PFSK-1 (cell line): ENCODE measurements at regions not wholly inside any gene's neighbourhood (a gene's known extent, or its start where the extent isn't known, plus 50 kb on each side); places are given as distances from the start of the nearest gene placed in this dataset.

Experiments
- FOXP2 ChIP-seq: optimal IDR thresholded peaks from 2 replicates; pipeline ENCODE3; 2011; ENCODE audit warnings: borderline replicate concordance, control low read depth, inconsistent platforms; ENCODE audit not compliant: insufficient read depth; ENCODE audit errors: extremely low read length, extremely low read depth
- POLR2AphosphoS5 ChIP-seq: IDR thresholded peaks from 2 replicates; pipeline ENCODE4 v1.6.1; 2012; ENCODE audit warnings: low read depth, mild to moderate bottlenecking, control low read depth, low read length, moderate library complexity
- SIN3A ChIP-seq: IDR thresholded peaks from 2 replicates; pipeline ENCODE4 v1.6.1; 2012; ENCODE audit warnings: mild to moderate bottlenecking, low read length, moderate library complexity, borderline replicate concordance; ENCODE audit not compliant: insufficient read depth
- TAF1 ChIP-seq: IDR thresholded peaks from 2 replicates; pipeline ENCODE4 v1.6.1; 2012; ENCODE audit warnings: low read length, control low read depth, borderline replicate concordance; ENCODE audit not compliant: insufficient read depth
- TF ChIP-seq, protein P1 (sequence below), 2 experiments: IDR thresholded peaks; 2 replicates each; pipeline versions ENCODE4 v1.6.1 to v1.8.0; 2011 to 2012; ENCODE audit warnings: low read depth in 2 of 2, low read length in 2 of 2, control low read depth in 1 of 2, inconsistent platforms in 1 of 2, mild to moderate bottlenecking in 1 of 2, moderate library complexity in 1 of 2; ENCODE audit not compliant: insufficient read depth in 1 of 2

DNA sequence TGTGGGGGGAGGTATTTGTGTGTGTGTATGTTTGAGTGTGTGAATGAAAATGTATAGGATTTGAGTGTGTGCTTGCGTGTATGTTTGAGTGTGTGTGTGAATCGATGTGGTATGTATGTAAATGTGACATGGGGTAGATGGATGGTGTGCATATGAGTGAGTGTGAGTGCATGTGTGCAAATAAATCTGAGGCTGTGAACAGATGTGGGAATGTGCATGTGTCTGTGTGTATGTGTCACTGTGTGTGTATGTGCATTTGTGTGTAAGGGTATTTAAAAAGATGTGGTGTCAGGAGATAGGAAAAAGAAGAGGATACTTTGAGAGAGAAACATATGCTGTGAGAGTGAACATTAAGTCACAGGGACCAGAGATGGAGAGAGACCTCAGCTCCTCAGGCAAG, 539.6 kb downstream of the MED13L start:
- TF ChIP-seq, protein P1, sequence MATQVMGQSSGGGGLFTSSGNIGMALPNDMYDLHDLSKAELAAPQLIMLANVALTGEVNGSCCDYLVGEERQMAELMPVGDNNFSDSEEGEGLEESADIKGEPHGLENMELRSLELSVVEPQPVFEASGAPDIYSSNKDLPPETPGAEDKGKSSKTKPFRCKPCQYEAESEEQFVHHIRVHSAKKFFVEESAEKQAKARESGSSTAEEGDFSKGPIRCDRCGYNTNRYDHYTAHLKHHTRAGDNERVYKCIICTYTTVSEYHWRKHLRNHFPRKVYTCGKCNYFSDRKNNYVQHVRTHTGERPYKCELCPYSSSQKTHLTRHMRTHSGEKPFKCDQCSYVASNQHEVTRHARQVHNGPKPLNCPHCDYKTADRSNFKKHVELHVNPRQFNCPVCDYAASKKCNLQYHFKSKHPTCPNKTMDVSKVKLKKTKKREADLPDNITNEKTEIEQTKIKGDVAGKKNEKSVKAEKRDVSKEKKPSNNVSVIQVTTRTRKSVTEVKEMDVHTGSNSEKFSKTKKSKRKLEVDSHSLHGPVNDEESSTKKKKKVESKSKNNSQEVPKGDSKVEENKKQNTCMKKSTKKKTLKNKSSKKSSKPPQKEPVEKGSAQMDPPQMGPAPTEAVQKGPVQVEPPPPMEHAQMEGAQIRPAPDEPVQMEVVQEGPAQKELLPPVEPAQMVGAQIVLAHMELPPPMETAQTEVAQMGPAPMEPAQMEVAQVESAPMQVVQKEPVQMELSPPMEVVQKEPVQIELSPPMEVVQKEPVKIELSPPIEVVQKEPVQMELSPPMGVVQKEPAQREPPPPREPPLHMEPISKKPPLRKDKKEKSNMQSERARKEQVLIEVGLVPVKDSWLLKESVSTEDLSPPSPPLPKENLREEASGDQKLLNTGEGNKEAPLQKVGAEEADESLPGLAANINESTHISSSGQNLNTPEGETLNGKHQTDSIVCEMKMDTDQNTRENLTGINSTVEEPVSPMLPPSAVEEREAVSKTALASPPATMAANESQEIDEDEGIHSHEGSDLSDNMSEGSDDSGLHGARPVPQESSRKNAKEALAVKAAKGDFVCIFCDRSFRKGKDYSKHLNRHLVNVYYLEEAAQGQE (IDR thresholded peaks at IDR 0.05; ENCODE audit: insufficient read depth in 1 of 2, low read depth in 2 of 2, low read length in 2 of 2): no peak

DNA sequence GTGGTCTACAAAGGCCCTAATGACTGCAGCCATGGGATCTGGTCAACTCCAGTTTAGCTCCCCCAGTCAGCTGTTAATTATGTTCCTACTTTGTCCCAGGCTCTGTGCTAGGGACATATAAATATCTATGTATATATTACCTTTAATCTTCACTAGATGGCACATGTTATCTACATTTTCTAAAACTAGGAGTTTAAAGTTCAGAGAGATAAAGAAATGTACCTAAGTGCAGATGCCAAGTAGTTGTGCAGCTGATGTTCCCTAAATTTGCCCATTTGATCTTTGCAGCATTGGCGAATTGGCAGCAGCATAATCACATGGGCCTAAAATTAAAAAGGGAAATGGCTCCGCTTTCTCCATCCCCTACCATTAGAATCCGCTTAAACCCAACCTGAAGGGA, 541.1 kb downstream of the MED13L start:
- TF ChIP-seq TAF1 (no peak), POLR2AphosphoS5 (no peak), FOXP2 (no peak), SIN3A (no peak)
- TF ChIP-seq, protein P1 (IDR thresholded peaks at IDR 0.05; ENCODE audit: insufficient read depth in 1 of 2, low read depth in 2 of 2, low read length in 2 of 2): no peak

DNA sequence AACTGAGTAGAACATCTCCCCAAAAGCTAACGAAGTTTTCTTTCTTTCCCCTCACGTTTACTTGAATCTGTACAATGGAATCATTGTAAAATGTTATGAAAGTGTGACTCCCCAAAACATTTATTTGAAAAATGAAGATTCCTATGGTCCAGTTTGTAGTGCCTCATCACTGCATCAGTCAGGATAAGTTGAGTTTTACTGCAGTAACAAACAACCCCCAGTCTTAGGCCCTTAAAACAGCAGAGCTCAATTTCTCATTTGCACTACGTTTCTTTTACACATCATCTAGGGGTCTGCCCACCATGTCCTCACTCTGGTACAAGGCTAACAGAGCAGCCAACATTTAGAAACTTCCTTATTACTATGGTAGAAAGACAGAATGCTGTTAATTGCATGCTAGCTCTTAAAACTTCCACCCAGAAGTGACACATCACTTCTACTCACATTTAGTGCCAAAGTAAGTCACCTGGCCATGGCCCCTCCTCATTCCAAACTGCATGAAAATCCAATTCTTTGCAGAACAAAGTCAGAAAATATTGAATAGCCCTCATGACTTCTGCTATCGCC, 546.4 kb downstream of the MED13L start:
- TF ChIP-seq, protein P1 (IDR thresholded peaks at IDR 0.05; ENCODE audit: insufficient read depth in 1 of 2, low read depth in 2 of 2, low read length in 2 of 2): no peak
- no peak for TF ChIP-seq FOXP2
- TF ChIP-seq TAF1: no peak
- no peak for TF ChIP-seq POLR2AphosphoS5
- no peak for TF ChIP-seq SIN3A

DNA sequence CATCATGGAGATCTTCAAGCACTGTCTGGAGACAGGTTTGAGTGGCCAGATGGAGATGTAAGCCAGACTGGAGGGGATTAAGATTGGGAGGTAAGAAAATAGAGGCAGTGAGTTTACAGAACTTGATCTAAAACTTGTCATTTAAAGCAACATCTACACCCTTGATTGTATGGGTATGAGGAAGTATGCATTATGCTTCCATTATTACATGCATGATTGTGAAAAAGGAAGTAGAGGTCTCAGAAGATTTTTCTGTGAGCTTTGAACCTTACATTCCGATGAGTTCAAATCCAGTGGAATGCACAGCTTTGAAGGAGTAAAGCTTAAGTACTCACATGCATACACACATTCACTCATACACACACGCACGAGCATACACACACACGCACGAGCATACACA, 550.8 kb downstream of the MED13L start:
- no peak for TF ChIP-seq SIN3A

DNA sequence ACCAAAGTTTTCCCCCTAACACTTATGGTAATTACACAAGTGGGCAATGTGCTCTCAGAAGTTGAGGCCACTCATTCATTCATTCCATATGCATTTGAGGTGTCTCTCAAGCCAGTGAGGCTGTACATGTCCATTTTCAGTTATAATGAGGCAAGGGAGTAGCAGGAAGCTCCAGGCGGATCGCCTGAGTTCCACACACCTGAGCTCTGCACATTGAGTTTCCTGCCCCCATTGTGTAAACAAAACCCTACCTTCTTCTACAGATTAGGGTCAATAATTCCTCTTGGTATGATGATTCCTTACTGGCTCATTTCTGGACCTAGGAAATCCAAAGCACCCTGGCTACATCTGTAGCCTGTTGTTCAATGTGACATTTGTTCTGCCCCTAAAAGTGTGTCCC, 555.3 kb downstream of the MED13L start:
- TF ChIP-seq FOXP2 (no peak), TAF1 (no peak), SIN3A (no peak), POLR2AphosphoS5 (no peak)
- TF ChIP-seq, protein P1 (IDR thresholded peaks at IDR 0.05; ENCODE audit: insufficient read depth in 1 of 2, low read depth in 2 of 2, low read length in 2 of 2): no peak

DNA sequence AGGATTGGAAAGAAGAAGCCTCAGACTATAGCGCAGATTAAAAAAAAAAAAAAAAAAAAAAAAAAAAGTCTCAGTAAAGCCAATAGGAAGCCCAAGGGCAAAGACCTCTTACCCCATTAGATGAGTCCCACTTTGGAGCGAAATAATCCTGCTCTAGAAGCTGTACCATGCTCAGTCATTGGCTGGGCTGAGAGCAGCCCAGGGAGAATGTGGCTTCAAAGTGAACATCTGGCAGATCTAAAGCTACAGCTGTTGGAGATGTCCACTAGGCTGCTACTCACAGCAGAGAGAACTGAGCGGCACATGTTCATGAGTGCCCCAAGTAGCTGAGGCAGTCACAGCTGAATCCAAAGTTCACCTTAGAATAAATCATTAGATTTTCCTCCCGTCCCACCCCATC, 560.9 kb downstream of the MED13L start:
- TF ChIP-seq, protein P1 (IDR thresholded peaks at IDR 0.05; ENCODE audit: insufficient read depth in 1 of 2, low read depth in 2 of 2, low read length in 2 of 2): no peak
- no peak for TF ChIP-seq POLR2AphosphoS5
- no peak for TF ChIP-seq SIN3A
- no peak for TF ChIP-seq FOXP2
- no peak for TF ChIP-seq TAF1
